Panc1 (cell line): ENCODE measurements at regions not wholly inside any gene's neighbourhood (a gene's known extent, or its start where the extent isn't known, plus 50 kb on each side); places are given as distances from the start of the nearest gene placed in this dataset.

Source experiments
- ATAC-seq: fragments of 200-7000 bp; cut with Tn5 transposase; 2 replicates; pipeline ENCODE4 v1.9.1; 2020; ENCODE audit warnings: mild to moderate bottlenecking, moderate library complexity
- BruUV-seq: library from RNA; stranded (reverse); fragments of 400-500 nt; replicated peaks from 2 replicates; lab custom pipeline; 2021; lab: Mats Ljungman, UMichigan
- CTCF ChIA-PET: fragments of 300-600 bp; sonication (Branson Sonifier 250); formaldehyde crosslinking; loops from one replicate; lab custom pipeline; 2022; ENCODE audit warnings: antibody characterized with exemption; lab: Charles Lee
- POLR2A ChIA-PET: fragments of 300-600 bp; sonication (Branson Sonifier 250); formaldehyde crosslinking; loops from one replicate; lab custom pipeline; 2022; ENCODE audit warnings: antibody characterized with exemption; lab: Charles Lee
- DNase-seq: peaks from one replicate; pipeline ENCODE4 v3.0.0-alpha.2; 2010; ENCODE audit warnings: low read depth, low spot score
- H3K27ac ChIP-seq: 2 replicates; pipeline ENCODE4 v1.5.1; 2011; ENCODE audit warnings: mild to moderate bottlenecking, low read length, inconsistent platforms
- H3K27me3 ChIP-seq: fragments of 200-500 bp; sonication (Bioruptor generic); 2 replicates; pipeline ENCODE4 v1.6.0; 2014; ENCODE audit warnings: low read length, inconsistent platforms; ENCODE audit not compliant: control insufficient read depth, insufficient read depth
- H3K36me3 ChIP-seq: fragments of 200-500 bp; sonication (Bioruptor generic); 2 replicates; pipeline ENCODE4 v1.5.1; 2014; ENCODE audit warnings: inconsistent platforms, mild to moderate bottlenecking, low read length, moderate library complexity; ENCODE audit not compliant: control insufficient read depth, insufficient read depth
- H3K4me1 ChIP-seq: 2 replicates; pipeline ENCODE4 v1.5.1; 2011; ENCODE audit warnings: inconsistent platforms, mild to moderate bottlenecking, low read length, moderate library complexity; ENCODE audit not compliant: control insufficient read depth, insufficient read depth
- H3K4me3 ChIP-seq, 2 experiments: 2 replicates each; pipeline ENCODE4 v1.5.1; 2011 to 2012; ENCODE audit warnings: low read depth in 2 of 2, low read length in 2 of 2, mild to moderate bottlenecking in 2 of 2, inconsistent platforms in 1 of 2, moderate library complexity in 1 of 2
- H3K9me3 ChIP-seq: fragments of 200-500 bp; sonication (Bioruptor generic); 2 replicates; pipeline ENCODE4 v1.5.1; 2014; ENCODE audit warnings: low read depth, mild to moderate bottlenecking, inconsistent platforms, low read length, moderate library complexity; ENCODE audit not compliant: control insufficient read depth, insufficient read depth
- CTCF ChIP-seq: fragments of 450-650 bp; IDR thresholded peaks from 2 replicates; pipeline ENCODE4 v1.5.1; 2017; ENCODE audit warnings: mild to moderate bottlenecking
- POLR2AphosphoS5 ChIP-seq: IDR thresholded peaks from 2 replicates; pipeline ENCODE4 v1.6.1; 2012; ENCODE audit warnings: mild to moderate bottlenecking, low read depth, low read length, moderate library complexity
- REST ChIP-seq, 2 experiments: IDR thresholded peaks; 2 replicates each; pipeline ENCODE4 v1.6.1; 2011 to 2012; ENCODE audit warnings: low read depth in 2 of 2, control low read depth in 1 of 2, low read length in 1 of 2, mild to moderate bottlenecking in 1 of 2, moderate library complexity in 1 of 2; ENCODE audit not compliant: insufficient read depth in 1 of 2
- SIN3A ChIP-seq: IDR thresholded peaks from 2 replicates; pipeline ENCODE4 v1.6.1; 2012; ENCODE audit warnings: low read depth, mild to moderate bottlenecking, low read length, moderate library complexity, borderline replicate concordance; ENCODE audit not compliant: insufficient read depth
- TCF7L2 ChIP-seq: IDR thresholded peaks from 2 replicates; pipeline ENCODE4 v1.6.1; 2011; ENCODE audit warnings: mild to moderate bottlenecking, low read depth, low read length, inconsistent platforms
- in situ Hi-C: cut with HindIII; loops from 2 replicates; pipeline ENCODE4 v1.10.0; 2016; ENCODE audit warnings: low sequenced_read_pairs, low pct_unique_long_range_greater_than_20kb
- intact Hi-C: fragments of 100-400 bp; cut with micrococcal nuclease; formaldehyde crosslinking; loops from one replicate; pipeline ENCODE4 v1.10.0; 2022; ENCODE audit not compliant: unreplicated experiment

DNA sequence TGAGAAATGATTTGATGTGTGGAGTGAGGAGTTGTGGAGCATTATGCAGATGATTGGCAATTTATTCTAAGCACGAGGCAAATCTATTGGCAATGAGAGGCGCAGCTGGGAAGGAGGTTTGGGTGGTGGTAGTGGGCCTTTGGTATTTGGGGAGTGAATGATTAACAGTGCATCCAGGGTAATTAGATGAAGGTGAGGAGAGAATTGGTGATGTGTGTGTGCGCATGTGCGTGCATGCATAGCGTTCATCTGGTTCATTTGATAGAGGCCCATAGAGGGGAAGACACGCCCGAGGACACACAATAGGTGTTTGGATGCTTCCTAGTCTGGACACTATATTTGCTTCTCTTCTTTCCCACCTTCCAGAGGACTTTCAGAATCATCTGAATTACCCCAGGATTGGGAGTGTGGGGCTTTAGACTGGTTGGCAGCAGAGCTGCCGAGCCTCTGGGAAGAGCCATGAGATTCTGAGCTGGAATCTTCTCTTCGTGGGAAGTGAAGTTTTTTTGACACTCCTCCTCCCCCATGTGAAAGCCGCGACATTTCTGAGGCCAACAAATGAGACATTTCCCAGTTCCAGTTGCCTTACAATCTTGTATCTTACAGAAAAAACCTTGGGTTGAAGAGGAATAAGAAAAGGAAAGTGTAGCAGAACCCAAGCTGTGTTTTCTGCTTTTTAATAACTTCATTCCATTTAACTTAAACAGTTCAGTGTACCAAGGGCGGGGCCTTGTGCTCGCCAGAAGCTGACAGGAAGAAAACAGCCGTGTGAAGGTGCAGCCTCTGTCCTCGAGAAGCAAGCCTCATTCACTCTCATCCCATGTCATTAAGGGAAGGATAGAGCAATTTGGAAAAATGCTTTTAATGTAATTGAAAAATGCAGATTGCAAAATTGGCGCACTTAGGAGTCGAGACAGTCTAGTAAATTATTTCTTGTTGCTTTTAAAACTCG is 65.2 kb downstream of the SLC25A47 start:
- in situ Hi-C loops (no loop called here), intact Hi-C loops (loop anchor here (1.0 to 10.0 kb wide), 2 partner anchors 156 to 266 kb away; no protein-coding TSS in a partner anchor)
- DNase-seq = no peak
- no peaks in the 10 kb centered on the region for H3K36me3 ChIP-seq
- peaks cover 60% of the 10 kb centered on the region for H3K4me1 ChIP-seq
- peak overlapping the region; percentile 86 for H3K27ac ChIP-seq
- TF ChIP-seq CTCF = no peak
- TF ChIP-seq SIN3A = no peak
- no peak for TF ChIP-seq REST (IDR thresholded peaks at IDR 0.05; ENCODE audit: insufficient read depth in 1 of 2, low read depth in 2 of 2, low read length in 1 of 2)
- no peak for TF ChIP-seq TCF7L2
- no peak for TF ChIP-seq POLR2AphosphoS5
- BruUV-seq = no TSS peak
- ATAC-seq = 0 out of 2 replicates have a peak, but pooled peaks have one; percentile 33
- no peaks in the 10 kb centered on the region for H3K27me3 ChIP-seq
- ChIA-PET POLR2A (interaction anchor here (0.6 kb wide), 3 partner anchors 47 to 357 kb away, joined by 3 to 6 read pairs (median 3); no protein-coding TSS in a partner anchor), CTCF (interaction anchor here (0.6 to 1.2 kb wide), 3 partner anchors 257 to 373 kb away, joined by 4 read pairs; no protein-coding TSS in a partner anchor)
- H3K9me3 ChIP-seq = no peaks in the 10 kb centered on the region
- H3K4me3 ChIP-seq = peak overlapping the region; percentile 14 to 45

DNA sequence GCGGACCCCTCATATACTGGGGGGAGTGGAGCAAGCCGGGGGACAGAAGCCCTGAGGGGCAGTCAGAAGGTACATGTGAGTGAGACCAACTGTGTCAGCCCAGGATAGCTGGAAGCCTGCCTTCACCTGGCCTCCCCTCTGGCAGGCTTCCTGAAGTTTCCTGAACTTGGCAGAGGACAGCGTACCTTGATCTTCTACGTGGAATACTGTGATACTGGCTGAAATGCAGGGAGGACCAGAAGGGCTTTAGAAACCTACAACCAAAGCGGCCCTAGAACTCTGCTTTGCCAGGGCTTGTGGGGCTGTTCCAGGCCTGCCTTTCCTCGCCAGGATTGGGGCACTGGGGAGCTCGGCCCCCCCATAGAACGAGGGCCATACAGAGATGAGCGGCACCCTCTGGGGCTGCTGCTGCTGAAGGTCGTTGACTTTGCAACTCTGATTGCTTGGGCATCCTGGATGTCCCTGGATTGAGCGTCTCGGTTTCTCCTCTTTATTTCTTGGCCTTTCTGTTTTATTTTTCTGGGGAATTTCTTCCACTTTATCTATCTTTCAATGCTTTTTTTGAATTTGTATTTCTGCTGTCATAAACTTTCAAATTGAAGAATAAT is 66.5 kb downstream of the SLC25A47 start:
- peak; percentile 26; the same call in 1 of the 2 replicates for ATAC-seq
- CTCF ChIA-PET = interaction anchor here (0.5 to 1.2 kb wide), 3 partner anchors 12 to 256 kb away, joined by 3 to 7 read pairs (median 4); no protein-coding TSS in a partner anchor
- Histone ChIP-seq H3K4me3 (no peak overlapping the region), H3K4me1 (peaks cover 54% of the 10 kb centered on the region), H3K27ac (peak overlapping the region; percentile 86), H3K36me3 (no peaks in the 10 kb centered on the region), H3K27me3 (no peaks in the 10 kb centered on the region), H3K9me3 (no peaks in the 10 kb centered on the region)
- in situ Hi-C loops = no loop called here
- BruUV-seq = no TSS peak
- POLR2A ChIA-PET = no interaction called here
- no peak for DNase-seq
- TF ChIP-seq TCF7L2 = no peak
- no peak for TF ChIP-seq POLR2AphosphoS5
- no peak for TF ChIP-seq SIN3A
- TF ChIP-seq REST (IDR thresholded peaks at IDR 0.05; ENCODE audit: insufficient read depth in 1 of 2, low read depth in 2 of 2, low read length in 1 of 2) = no peak
- no peak for TF ChIP-seq CTCF
- intact Hi-C loops = loop anchor here (1.0 to 10.0 kb wide), 2 partner anchors 155 to 265 kb away; no protein-coding TSS in a partner anchor
